M059J (cell line): ENCODE measurements at regions not wholly inside any gene's neighbourhood (a gene's known extent, or its start where the extent isn't known, plus 50 kb on each side); places are given as distances from the start of the nearest gene placed in this dataset.
"Not testable (repeated sequence)": the region's sequence is repeated elsewhere in the genome, so short reads cannot be mapped to it uniquely, and the experiment has no call there.

Source experiments
- DNase-seq: peaks from one replicate; pipeline ENCODE4 v3.0.0-alpha.2; 2012; ENCODE audit warnings: low read depth

GRCh38 chrX:1778817-1779216 lies 164.0 kb downstream of the ASMT start:
- DNase-seq, result peak; percentile 82

GRCh38 chrX:1779626-1780025 lies 164.8 kb downstream of the ASMT start:
- DNase-seq, result no peak

- no peak for DNase-seq
These were observed 166.9 kb downstream of the ASMT start for GRCh38 chrX:1781766-1782165.

DNA sequence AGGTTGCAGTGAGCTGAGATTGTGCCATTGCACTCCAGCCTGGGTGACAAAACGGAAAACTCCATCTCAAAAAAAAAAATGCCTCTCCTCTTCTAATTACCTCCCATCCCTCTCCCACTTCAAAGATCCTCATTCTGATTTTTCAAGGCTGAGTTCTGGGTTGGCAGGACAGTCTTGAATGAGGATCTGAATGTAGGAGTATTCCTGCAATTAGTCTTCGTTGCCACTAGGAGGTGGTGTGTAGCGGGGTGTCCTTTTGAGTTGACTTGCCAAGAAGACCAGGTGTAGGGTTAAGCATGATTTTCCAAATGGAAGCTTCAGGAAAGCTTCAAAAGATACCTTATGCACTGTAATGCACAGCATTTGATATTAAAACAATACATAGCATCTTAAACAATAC lies 169.9 kb downstream of the ASMT start:
- no peak for DNase-seq

DNA sequence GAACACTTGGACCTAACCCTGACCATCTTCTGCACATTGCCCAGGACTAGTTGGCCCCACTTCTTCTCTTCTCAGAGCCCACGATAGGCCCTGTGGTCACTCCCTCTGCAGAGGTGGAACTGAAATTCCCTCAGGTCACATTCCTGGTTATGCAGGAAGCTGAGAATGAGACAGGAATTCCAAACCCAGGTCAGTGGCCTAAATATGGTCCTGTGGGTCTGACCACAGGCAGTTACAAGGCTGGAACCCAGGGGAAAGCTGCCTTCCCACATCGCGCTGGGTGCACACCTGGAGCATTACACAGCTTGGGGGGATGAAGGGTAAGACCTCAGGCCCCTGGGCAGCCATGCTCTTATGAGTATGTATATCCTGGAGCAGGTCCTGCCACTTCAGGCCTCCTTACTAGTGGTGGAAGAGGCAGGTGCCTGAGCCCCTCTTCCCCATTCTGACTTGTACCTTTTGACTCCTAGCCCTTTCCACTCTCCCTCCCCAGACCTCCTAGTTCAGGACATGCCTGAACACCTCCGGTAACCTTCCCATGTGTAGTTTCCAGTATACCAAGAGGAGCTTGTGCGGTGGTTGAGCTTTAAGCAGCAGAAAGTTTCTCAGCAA lies 173.5 kb downstream of the ASMT start:
- DNase-seq, result peak; percentile 67

GRCh38 chrX:1792636-1793035 lies 177.8 kb downstream of the ASMT start:
- DNase-seq, result no peak

DNA sequence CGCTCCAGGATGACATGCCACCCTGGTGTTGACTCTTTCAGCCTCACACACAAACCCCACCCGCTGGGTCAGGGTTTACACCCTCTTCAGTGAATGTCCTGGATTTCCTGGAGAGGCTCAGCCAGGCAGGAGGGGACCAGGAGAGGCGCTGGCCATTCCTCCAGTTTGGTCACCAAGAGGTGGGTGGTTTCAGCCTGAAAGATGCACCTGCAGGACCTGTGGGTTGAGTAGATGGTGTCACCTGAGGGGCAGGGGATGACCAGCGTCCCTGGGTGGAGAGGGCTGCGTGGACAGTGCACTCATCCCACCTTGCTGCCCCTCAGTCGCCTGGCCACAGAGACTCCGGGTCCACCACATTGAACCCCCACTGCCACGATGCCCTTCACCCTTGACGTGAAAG lies 179.7 kb downstream of the ASMT start:
- DNase-seq, result no peak

DNA sequence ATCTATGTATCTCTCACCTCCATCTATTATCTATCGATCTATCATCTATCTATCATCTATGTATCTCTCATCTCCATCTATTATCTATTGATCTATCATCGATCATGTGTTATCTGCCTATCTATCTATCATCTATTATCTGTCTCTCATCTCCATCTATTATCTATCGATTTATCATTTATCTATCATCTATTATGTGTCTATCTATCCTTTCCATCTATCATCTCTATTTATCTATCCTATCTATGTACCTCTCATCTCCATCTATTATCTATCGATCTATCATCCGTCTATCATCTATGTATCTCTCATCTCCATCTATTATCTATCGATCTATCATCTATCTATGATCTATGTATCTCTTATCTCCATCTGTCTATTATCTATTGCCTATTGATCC lies 188.1 kb downstream of the ASMT start:
- DNase-seq, result no peak

DNA sequence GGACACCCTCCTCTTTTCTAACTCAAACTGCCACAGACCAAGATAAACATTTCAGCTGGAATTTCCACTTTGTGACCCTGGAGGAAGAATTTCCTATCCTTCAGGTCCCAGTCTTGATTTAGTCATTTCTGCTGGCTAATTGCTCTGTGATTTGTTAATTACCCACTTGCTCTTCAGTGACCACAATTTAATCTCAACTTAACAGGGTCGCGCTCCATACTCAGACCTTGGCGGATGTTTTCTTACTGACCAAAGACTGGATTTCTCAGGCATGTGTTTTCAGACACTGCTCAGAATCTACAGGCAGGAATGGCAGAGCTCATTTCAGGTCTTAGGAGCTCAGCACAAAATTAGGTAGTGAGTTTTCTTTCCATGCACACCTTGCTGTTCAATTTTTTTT lies 188.9 kb downstream of the ASMT start:
- DNase-seq, result peak; percentile 73

- DNase-seq, result peak; percentile 84
These were observed 192.5 kb downstream of the ASMT start for GRCh38 chrX:1807301-1807731.

DNA sequence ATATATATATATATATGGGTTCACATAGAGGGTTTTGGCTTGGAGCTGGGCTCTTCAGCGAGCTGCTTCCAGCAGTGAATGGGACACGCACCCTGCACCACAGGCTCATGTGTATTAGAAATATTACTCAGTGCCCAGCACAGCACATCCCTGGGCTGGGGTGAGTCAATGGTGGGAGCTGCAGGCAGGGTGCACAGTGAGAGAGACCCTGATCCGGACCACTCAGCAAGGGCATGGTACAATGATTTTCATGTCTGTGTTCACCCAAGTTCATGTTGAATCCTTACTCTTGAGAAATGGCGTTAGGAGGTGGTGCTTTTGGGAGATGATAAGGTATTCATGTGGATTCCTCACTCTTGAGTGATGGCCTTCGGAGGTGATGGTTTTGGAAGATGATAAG lies 194.7 kb downstream of the ASMT start:
- DNase-seq, result no peak

GRCh38 chrX:1813809-1814208 lies 198.9 kb downstream of the ASMT start:
- no peak for DNase-seq

- no peak for DNase-seq
These were observed 200.8 kb downstream of the ASMT start for GRCh38 chrX:1815456-1816175.

- peak; percentile 18 for DNase-seq
These were observed 201.6 kb downstream of the ASMT start for GRCh38 chrX:1816387-1816982.

- no peak for DNase-seq
These were observed 207.0 kb downstream of the ASMT start for GRCh38 chrX:1821846-1822245.

DNA sequence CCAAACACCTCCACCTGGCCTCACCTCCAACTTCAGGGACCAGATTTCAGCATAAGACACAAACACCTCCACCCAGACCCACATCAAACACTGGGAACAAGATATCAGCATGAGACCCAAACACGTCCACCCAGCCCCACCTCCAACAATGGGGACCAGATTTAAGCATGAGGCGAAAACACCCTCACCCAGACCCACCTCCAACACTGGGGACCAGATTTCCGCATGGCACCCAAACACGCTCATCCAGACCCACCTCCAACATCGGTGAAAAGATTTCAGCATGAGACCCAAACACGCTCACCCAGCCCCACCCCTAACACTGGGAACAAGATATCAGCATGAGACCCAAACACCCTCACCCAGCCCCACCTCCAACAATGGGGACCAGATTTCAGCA lies 210.0 kb downstream of the ASMT start:
- no peak for DNase-seq

GRCh38 chrX:1833656-1834360 lies 218.9 kb downstream of the ASMT start:
- DNase-seq, result no peak

DNA sequence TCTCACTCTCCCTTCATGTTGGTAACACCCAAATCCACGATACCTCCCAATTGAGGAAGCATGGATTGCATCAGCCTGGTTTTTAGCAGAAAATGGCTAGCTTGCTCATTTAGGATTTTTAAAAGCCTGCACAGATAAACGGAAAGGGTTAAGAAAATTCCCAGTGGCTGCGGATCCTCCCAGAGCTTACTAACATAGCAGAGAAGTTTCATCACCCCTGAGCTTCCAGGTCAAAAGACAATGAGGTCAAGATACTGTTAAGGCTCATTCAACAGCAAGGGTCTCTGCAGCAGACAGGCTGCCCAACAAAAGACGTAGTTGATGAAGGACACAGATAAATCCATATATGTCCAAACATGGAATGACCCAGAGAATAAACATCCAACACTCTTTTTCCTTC lies 220.2 kb downstream of the ASMT start:
- DNase-seq, result no peak

DNA sequence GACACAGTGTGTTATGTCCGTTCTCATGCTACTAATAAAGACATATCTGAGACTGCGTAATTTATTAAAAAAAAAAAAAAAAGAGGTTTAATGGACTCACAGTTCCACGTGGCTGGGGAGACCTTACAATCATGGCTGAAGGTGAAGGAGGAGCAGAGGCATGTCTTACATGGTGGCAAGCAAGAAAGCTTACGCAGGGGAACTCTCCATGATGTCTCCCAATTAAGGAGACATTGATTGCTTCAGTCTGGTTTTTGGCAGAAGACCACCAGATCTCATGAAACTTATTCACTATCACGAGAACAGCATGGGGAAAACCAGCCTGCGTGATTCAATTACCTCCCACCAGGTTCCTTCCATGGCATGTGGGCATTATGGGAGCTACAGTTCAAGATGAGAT lies 221.8 kb downstream of the ASMT start:
- DNase-seq, result no peak

DNA sequence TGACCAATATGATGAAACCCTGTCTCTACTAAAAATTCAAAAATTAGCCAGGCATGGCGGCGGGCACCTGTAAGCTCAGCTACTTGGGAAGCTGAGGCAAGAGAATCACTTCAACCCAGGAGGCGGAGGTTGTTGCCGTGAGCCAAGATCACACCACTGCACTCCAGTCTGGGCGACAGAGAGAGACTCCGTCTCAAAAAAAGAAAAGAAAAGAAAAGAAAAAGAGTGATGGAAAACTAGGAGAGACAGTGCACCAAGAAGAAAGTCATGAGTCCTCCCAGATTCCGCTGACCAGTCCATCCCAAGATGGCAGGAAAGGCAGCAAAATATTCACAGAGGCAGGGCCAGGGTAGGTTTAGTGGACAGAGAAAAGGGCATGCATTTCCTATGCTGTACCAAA lies 226.9 kb downstream of the ASMT start:
- DNase-seq, result no peak

GRCh38 chrX:1847000-1847399 lies 232.1 kb downstream of the ASMT start:
- DNase-seq, result not testable (repeated sequence)

- not testable (repeated sequence) for DNase-seq
These were observed 232.9 kb downstream of the ASMT start for GRCh38 chrX:1847790-1848189.

DNA sequence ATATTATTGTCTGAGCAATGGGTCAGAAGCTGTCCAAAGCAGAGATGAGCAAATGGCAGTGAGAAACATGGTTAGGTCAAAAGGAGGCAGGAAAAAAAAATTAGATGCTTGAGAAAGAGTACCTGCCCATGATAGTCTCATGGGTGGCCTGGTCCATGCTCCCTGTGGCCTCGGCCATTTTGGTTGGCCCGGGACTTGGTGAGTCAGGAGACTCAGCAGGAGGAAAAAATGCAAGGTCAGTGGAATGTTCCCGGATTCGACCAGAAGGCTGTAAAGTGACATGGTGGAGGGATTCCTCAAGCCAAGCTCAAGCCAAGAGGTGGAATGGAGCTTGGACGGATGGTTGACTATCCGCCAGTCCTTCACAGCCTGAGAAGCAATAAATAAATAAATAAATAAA lies 236.7 kb downstream of the ASMT start:
- peak; percentile 49 for DNase-seq
